HEK293T (cell line): ENCODE measurements at regions not wholly inside any gene's neighbourhood (a gene's known extent, or its start where the extent isn't known, plus 50 kb on each side); places are given as distances from the start of the nearest gene placed in this dataset.

Experiments used
- CTCF ChIA-PET: fragments of 350-600 bp; formaldehyde crosslinking; extraction: SDS; loops from one replicate; lab custom pipeline; 2021; ENCODE audit warnings: antibody characterized with exemption, inconsistent platforms; lab: Yijun Ruan, JAX
- POLR2A ChIA-PET: fragments of 350-600 bp; formaldehyde crosslinking; extraction: SDS; loops from one replicate; lab custom pipeline; 2020; ENCODE audit warnings: antibody characterized with exemption, inconsistent platforms; lab: Yijun Ruan, JAX
- DNase-seq: peaks from one replicate; pipeline ENCODE4 v3.0.0; 2012; ENCODE audit warnings: mixed read lengths; ENCODE audit errors: extremely low spot score
- ARNT ChIP-seq: fragments of 450-650 bp; IDR thresholded peaks from 2 replicates; pipeline ENCODE4 v1.6.1; 2017; ENCODE audit warnings: mild to moderate bottlenecking
- BHLHE40 ChIP-seq: fragments of 450-650 bp; IDR thresholded peaks from 2 replicates; pipeline ENCODE4 v1.6.1; 2016; ENCODE audit warnings: mild to moderate bottlenecking, moderate library complexity, borderline replicate concordance
- CTBP1 ChIP-seq: fragments of 450-650 bp; IDR thresholded peaks from 2 replicates; pipeline ENCODE4 v1.6.1; 2016; ENCODE audit warnings: borderline replicate concordance
- ELF4 ChIP-seq: fragments of 450-650 bp; IDR thresholded peaks from 2 replicates; pipeline ENCODE4 v1.6.1; 2017; ENCODE audit warnings: antibody characterized with exemption
- FOXA1 ChIP-seq: fragments of 450-650 bp; IDR thresholded peaks from 2 replicates; pipeline ENCODE4 v1.6.1; 2016; ENCODE audit warnings: mild to moderate bottlenecking
- FOXK2 ChIP-seq: fragments of 450-650 bp; IDR thresholded peaks from 2 replicates; pipeline ENCODE4 v1.6.1; 2016; ENCODE audit warnings: mild to moderate bottlenecking
- FOXM1 ChIP-seq: fragments of 450-650 bp; IDR thresholded peaks from 2 replicates; pipeline ENCODE4 v1.6.1; 2017; ENCODE audit warnings: mild to moderate bottlenecking, borderline replicate concordance
- HDGF ChIP-seq: fragments of 450-650 bp; IDR thresholded peaks from 2 replicates; pipeline ENCODE4 v1.6.1; 2017; ENCODE audit warnings: antibody characterized with exemption, borderline replicate concordance
- L3MBTL2 ChIP-seq: fragments of 450-650 bp; conservative IDR thresholded peaks from 2 replicates; pipeline ENCODE4 v1.6.1; 2016; ENCODE audit warnings: mild to moderate bottlenecking
- LEF1 ChIP-seq: fragments of 450-650 bp; IDR thresholded peaks from 2 replicates; pipeline ENCODE4 v1.6.1; 2017; ENCODE audit warnings: mild to moderate bottlenecking, borderline replicate concordance
- NFRKB ChIP-seq: fragments of 450-650 bp; IDR thresholded peaks from 2 replicates; pipeline ENCODE4 v1.6.1; 2016; ENCODE audit warnings: mild to moderate bottlenecking, moderate library complexity
- PKNOX1 ChIP-seq: fragments of 450-650 bp; IDR thresholded peaks from 2 replicates; pipeline ENCODE4 v1.6.1; 2016
- SP1 ChIP-seq: fragments of 450-650 bp; IDR thresholded peaks from 2 replicates; pipeline ENCODE4 v1.6.1; 2017
- SUZ12 ChIP-seq: fragments of 450-650 bp; IDR thresholded peaks from 2 replicates; pipeline ENCODE4 v1.6.1; 2016; ENCODE audit warnings: mild to moderate bottlenecking
- TARDBP ChIP-seq: fragments of 450-650 bp; IDR thresholded peaks from 2 replicates; pipeline ENCODE4 v1.6.1; 2016
- ZNF384 ChIP-seq: fragments of 450-650 bp; IDR thresholded peaks from 2 replicates; pipeline ENCODE4 v1.6.1; 2016

GRCh38 chr10:4532011-4532410 is 294.0 kb upstream of the AKR1E2 start:
- no peak for TF ChIP-seq FOXA1
- no peak for TF ChIP-seq SUZ12
- no peak for TF ChIP-seq PKNOX1
- TF ChIP-seq TARDBP, result no peak
- no peak for TF ChIP-seq BHLHE40
- no peak for TF ChIP-seq ELF4
- TF ChIP-seq CTBP1, result no peak
- TF ChIP-seq ZNF384, result no peak
- no peak for TF ChIP-seq FOXM1
- TF ChIP-seq NFRKB, result no peak
- TF ChIP-seq ARNT, result no peak
- no peak for TF ChIP-seq L3MBTL2
- no peak for TF ChIP-seq FOXK2
- TF ChIP-seq SP1, result no peak
- no peak for TF ChIP-seq LEF1
- no peak for TF ChIP-seq HDGF
- DNase-seq, result no peak
- POLR2A ChIA-PET, result no interaction called here
- CTCF ChIA-PET, result no interaction called here

- ChIA-PET POLR2A (no interaction called here), CTCF (interaction anchor here (0.7 kb wide), 1 partner anchor 16 kb away, joined by 3 read pairs; no protein-coding TSS in a partner anchor)
- TF ChIP-seq NFRKB, result no peak
- TF ChIP-seq PKNOX1, result no peak
- no peak for TF ChIP-seq BHLHE40
- no peak for TF ChIP-seq CTBP1
- DNase-seq, result no peak
Measured at GRCh38 chr10:4529266-4529665, 296.7 kb upstream of the AKR1E2 start.

- ChIA-PET CTCF (no interaction called here), POLR2A (no interaction called here)
- TF ChIP-seq CTBP1 (no peak), NFRKB (no peak), FOXM1 (no peak), L3MBTL2 (no peak), LEF1 (no peak), TARDBP (no peak), ZNF384 (no peak), BHLHE40 (no peak), PKNOX1 (no peak), ARNT (no peak), ELF4 (no peak), FOXK2 (no peak), SUZ12 (no peak), SP1 (no peak), HDGF (no peak), FOXA1 (no peak)
- no peak for DNase-seq
Measured at GRCh38 chr10:4527281-4527970, 298.6 kb upstream of the AKR1E2 start.

- no peak for DNase-seq
- ChIA-PET CTCF (interaction anchor here (0.5 kb wide), 1 partner anchor 121 kb away, joined by 6 read pairs; no protein-coding TSS in a partner anchor), POLR2A (no interaction called here)
- no peak for TF ChIP-seq HDGF
Measured at GRCh38 chr10:4526311-4526731, 299.7 kb upstream of the AKR1E2 start.

GRCh38 chr10:4525103-4525502 is 300.9 kb upstream of the AKR1E2 start:
- TF ChIP-seq PKNOX1, result no peak
- TF ChIP-seq FOXM1, result no peak
- TF ChIP-seq ARNT, result no peak
- no peak for TF ChIP-seq SP1
- no peak for TF ChIP-seq NFRKB
- no peak for TF ChIP-seq TARDBP
- no peak for TF ChIP-seq L3MBTL2
- TF ChIP-seq ELF4, result no peak
- TF ChIP-seq SUZ12, result no peak
- no peak for TF ChIP-seq ZNF384
- TF ChIP-seq BHLHE40, result no peak
- DNase-seq, result no peak
- CTCF ChIA-PET, result no interaction called here
- POLR2A ChIA-PET, result no interaction called here

- DNase-seq, result no peak
- POLR2A ChIA-PET, result no interaction called here
- TF ChIP-seq NFRKB, result no peak
- TF ChIP-seq ARNT, result no peak
- TF ChIP-seq BHLHE40, result no peak
- TF ChIP-seq SUZ12, result no peak
- no peak for TF ChIP-seq ELF4
- no peak for TF ChIP-seq SP1
- CTCF ChIA-PET, result no interaction called here
Measured at GRCh38 chr10:4522296-4523000, 303.6 kb upstream of the AKR1E2 start.
